Activated CD8-positive, alpha-beta memory T cell treated with anti-CD3 and anti-CD28 coated beads, Interleukin-2, amount 50 U/mL, for 48 hours (primary cell): ENCODE measurements at regions not wholly inside any gene's neighbourhood (a gene's known extent, or its start where the extent isn't known, plus 50 kb on each side); places are given as distances from the start of the nearest gene placed in this dataset.
"Not testable (repeated sequence)": the region's sequence is repeated elsewhere in the genome, so short reads cannot be mapped to it uniquely, and the experiment has no call there.

Experiments used
- DNase-seq: peaks from one replicate; pipeline ENCODE4 v3.0.0-alpha.2; 2020

- DNase-seq = no peak
Measured at GRCh38 chr13:111629016-111629415, 308.6 kb downstream of the TEX29 start.

GRCh38 chr13:111629457-111629856 lies 309.0 kb downstream of the TEX29 start:
- DNase-seq = no peak

GRCh38 chr13:111629926-111630325 lies 309.5 kb downstream of the TEX29 start:
- DNase-seq = no peak

GRCh38 chr13:111630406-111630805 lies 310.0 kb downstream of the TEX29 start:
- DNase-seq = no peak

GRCh38 chr13:111631271-111631670 lies 310.8 kb downstream of the TEX29 start:
- not testable (repeated sequence) for DNase-seq

GRCh38 chr13:111632906-111633305 lies 312.5 kb downstream of the TEX29 start:
- DNase-seq = no peak

GRCh38 chr13:111633401-111633800 lies 313.0 kb downstream of the TEX29 start:
- no peak for DNase-seq

GRCh38 chr13:111634410-111634809 lies 314.0 kb downstream of the TEX29 start:
- no peak for DNase-seq

- DNase-seq = no peak
Measured at GRCh38 chr13:111636271-111636670, 315.8 kb downstream of the TEX29 start.

GRCh38 chr13:111636804-111637203 lies 316.4 kb downstream of the TEX29 start:
- DNase-seq = no peak

- no peak for DNase-seq
Measured at GRCh38 chr13:111637365-111637764, 316.9 kb downstream of the TEX29 start.

GRCh38 chr13:111638233-111638632 lies 317.8 kb downstream of the TEX29 start:
- DNase-seq = no peak

- no peak for DNase-seq
Measured at GRCh38 chr13:111639196-111639705, 318.8 kb downstream of the TEX29 start.

- DNase-seq = no peak
Measured at GRCh38 chr13:111640006-111640405, 319.6 kb downstream of the TEX29 start.

GRCh38 chr13:111640476-111640875 lies 320.0 kb downstream of the TEX29 start:
- DNase-seq = no peak

- no peak for DNase-seq
Measured at GRCh38 chr13:111642156-111642767, 321.8 kb downstream of the TEX29 start.

GRCh38 chr13:111644750-111645149 lies 324.3 kb downstream of the TEX29 start:
- no peak for DNase-seq

GRCh38 chr13:111645198-111645597 lies 324.8 kb downstream of the TEX29 start:
- no peak for DNase-seq

GRCh38 chr13:111645598-111646455 lies 325.4 kb downstream of the TEX29 start:
- no peak for DNase-seq

GRCh38 chr13:111646456-111646855 lies 326.0 kb downstream of the TEX29 start:
- no peak for DNase-seq

GRCh38 chr13:111648885-111649284 lies 328.4 kb downstream of the TEX29 start:
- DNase-seq = no peak

- no peak for DNase-seq
Measured at GRCh38 chr13:111650626-111651025, 330.2 kb downstream of the TEX29 start.

GRCh38 chr13:111652676-111653075 lies 332.2 kb downstream of the TEX29 start:
- no peak for DNase-seq

GRCh38 chr13:111654531-111654930 lies 334.1 kb downstream of the TEX29 start:
- no peak for DNase-seq
